Prostate gland (tissue), 2 donors: ENCODE measurements at regions not wholly inside any gene's neighbourhood (a gene's known extent, or its start where the extent isn't known, plus 50 kb on each side); places are given as distances from the start of the nearest gene placed in this dataset.

Experiments
- POLR2A ChIP-seq: fragments of 450-650 bp; IDR thresholded peaks from one replicate; pipeline ENCODE4 v1.6.1; 2016; ENCODE audit warnings: antibody characterized with exemption, mild to moderate bottlenecking
- POLR2AphosphoS5 ChIP-seq: sonication (generic); formaldehyde crosslinking; IDR thresholded peaks from one replicate; pipeline ENCODE4 v1.6.1; 2017; ENCODE audit warnings: antibody characterized with exemption
- TF ChIP-seq, protein P1 (sequence below), 4 experiments: fragments of 200-600 bp in 2 of 4; fragments of 450-650 bp in 2 of 4; sonication (generic) in 2 of 4; IDR thresholded peaks; 1 replicate in 3 of 4; 2 replicates in 1 of 4; pipeline ENCODE4 v1.5.1; 2016 to 2019; ENCODE audit warnings: antibody characterized with exemption in 4 of 4, mild to moderate bottlenecking in 2 of 4, moderate library complexity in 2 of 4

DNA sequence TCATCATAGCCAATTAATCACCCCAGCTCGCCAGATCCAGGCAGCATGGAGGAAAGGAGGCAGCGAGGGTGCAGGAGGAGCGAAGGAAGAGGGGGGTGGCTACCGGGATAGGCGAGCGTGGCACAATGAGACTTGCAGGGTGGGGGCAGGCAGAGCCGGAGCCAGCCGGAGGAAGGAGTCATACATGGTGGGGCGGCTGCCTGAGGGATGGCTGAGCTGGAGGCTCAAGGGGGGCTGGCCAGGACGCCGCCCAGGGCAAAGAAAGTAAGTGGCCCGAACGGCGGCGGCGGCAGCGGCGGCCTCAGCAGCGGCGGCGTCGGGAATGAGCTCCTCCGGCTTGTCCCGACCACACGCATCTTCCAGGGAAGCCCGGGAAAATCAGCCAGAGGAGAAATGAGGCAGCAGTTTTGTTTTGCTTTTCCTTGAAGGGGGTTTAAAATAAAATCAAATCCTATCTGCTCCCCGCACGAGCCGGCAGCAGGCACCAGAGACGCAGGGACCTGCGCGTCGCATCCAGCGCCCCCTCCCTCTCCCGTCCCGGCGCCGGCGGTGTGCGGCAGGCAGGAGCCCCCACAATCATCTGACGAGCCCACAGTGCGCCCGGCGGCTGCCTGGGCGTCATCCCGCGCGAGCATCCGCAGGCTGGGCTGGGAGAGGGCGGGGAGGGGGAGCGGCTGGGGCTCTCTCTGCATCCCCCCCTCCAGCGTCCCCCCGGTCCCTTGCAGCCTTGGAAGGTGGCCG is 263.6 kb downstream of the CTTN start:
- TF ChIP-seq, protein P1, sequence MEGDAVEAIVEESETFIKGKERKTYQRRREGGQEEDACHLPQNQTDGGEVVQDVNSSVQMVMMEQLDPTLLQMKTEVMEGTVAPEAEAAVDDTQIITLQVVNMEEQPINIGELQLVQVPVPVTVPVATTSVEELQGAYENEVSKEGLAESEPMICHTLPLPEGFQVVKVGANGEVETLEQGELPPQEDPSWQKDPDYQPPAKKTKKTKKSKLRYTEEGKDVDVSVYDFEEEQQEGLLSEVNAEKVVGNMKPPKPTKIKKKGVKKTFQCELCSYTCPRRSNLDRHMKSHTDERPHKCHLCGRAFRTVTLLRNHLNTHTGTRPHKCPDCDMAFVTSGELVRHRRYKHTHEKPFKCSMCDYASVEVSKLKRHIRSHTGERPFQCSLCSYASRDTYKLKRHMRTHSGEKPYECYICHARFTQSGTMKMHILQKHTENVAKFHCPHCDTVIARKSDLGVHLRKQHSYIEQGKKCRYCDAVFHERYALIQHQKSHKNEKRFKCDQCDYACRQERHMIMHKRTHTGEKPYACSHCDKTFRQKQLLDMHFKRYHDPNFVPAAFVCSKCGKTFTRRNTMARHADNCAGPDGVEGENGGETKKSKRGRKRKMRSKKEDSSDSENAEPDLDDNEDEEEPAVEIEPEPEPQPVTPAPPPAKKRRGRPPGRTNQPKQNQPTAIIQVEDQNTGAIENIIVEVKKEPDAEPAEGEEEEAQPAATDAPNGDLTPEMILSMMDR (IDR thresholded peaks at IDR 0.05) = no peak
- TF ChIP-seq POLR2AphosphoS5 (no peak), POLR2A (no peak)
